OCI-LY3 (cell line): ENCODE measurements at regions not wholly inside any gene's neighbourhood (a gene's known extent, or its start where the extent isn't known, plus 50 kb on each side); places are given as distances from the start of the nearest gene placed in this dataset.

Source experiments
- EZH2phosphoT487 ChIP-seq: fragments of 200-600 bp; shearing (Covaris generic); IDR thresholded peaks from 2 replicates; pipeline ENCODE4 v1.6.1; 2018; ENCODE audit warnings: antibody characterized with exemption, mixed run types, low read depth
- TF ChIP-seq, protein P1 (sequence below): fragments of 200-600, 300-600 bp; sonication (generic); IDR thresholded peaks from 2 replicates; pipeline ENCODE4 v1.5.1; 2014; ENCODE audit warnings: antibody characterized with exemption, low read length, low read depth

- TF ChIP-seq, protein P1, sequence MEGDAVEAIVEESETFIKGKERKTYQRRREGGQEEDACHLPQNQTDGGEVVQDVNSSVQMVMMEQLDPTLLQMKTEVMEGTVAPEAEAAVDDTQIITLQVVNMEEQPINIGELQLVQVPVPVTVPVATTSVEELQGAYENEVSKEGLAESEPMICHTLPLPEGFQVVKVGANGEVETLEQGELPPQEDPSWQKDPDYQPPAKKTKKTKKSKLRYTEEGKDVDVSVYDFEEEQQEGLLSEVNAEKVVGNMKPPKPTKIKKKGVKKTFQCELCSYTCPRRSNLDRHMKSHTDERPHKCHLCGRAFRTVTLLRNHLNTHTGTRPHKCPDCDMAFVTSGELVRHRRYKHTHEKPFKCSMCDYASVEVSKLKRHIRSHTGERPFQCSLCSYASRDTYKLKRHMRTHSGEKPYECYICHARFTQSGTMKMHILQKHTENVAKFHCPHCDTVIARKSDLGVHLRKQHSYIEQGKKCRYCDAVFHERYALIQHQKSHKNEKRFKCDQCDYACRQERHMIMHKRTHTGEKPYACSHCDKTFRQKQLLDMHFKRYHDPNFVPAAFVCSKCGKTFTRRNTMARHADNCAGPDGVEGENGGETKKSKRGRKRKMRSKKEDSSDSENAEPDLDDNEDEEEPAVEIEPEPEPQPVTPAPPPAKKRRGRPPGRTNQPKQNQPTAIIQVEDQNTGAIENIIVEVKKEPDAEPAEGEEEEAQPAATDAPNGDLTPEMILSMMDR, result no peak
- no peak for TF ChIP-seq EZH2phosphoT487
These were observed 504.9 kb downstream of the ZEB2 start for GRCh38 chr2:144015036-144015435.
